RWPE1 (cell line): ENCODE measurements at regions not wholly inside any gene's neighbourhood (a gene's known extent, or its start where the extent isn't known, plus 50 kb on each side); places are given as distances from the start of the nearest gene placed in this dataset.

ENCODE experiments used
- CTCF ChIA-PET: fragments of 350-600 bp; sonication (Branson Sonifier 250); formaldehyde crosslinking; extraction: SDS; loops from one replicate; lab custom pipeline; 2021; lab: Yijun Ruan, JAX
- POLR2A ChIA-PET: fragments of 400-600 bp; formaldehyde crosslinking; extraction: SDS; loops from one replicate; lab custom pipeline; 2020; ENCODE audit warnings: antibody characterized with exemption; ENCODE audit not compliant: low non-redundant PET; lab: Yijun Ruan, JAX
- DNase-seq: peaks from one replicate; pipeline ENCODE4 v3.0.0; 2012; ENCODE audit warnings: low spot score
- H3K27ac ChIP-seq: fragments of 450-650 bp; 2 replicates; pipeline ENCODE4 v1.5.1; 2017
- CTCF ChIP-seq: fragments of 450-650 bp; conservative IDR thresholded peaks from 2 replicates; pipeline ENCODE4 v1.5.1; 2017; ENCODE audit warnings: low read depth, mild to moderate bottlenecking

- POLR2A ChIA-PET = no interaction called here
- DNase-seq = no peak
- CTCF ChIA-PET = interaction anchor here (0.6 kb wide), 1 partner anchor 206 kb away, joined by 3 read pairs; no protein-coding TSS in a partner anchor
- TF ChIP-seq CTCF = no peak
- H3K27ac ChIP-seq = no peak overlapping the region
Measured at GRCh38 chr10:113987156-113987555, 56.5 kb upstream of the ADRB1 start.

GRCh38 chr10:113987805-113988204 is 55.9 kb upstream of the ADRB1 start:
- H3K27ac ChIP-seq = no peak overlapping the region
- peak; percentile 88 for DNase-seq
- TF ChIP-seq CTCF = no peak
- CTCF ChIA-PET = no interaction called here
- POLR2A ChIA-PET = interaction anchor here (0.8 kb wide), 1 partner anchor 75 kb away, joined by 3 read pairs; no protein-coding TSS in a partner anchor

GRCh38 chr10:113988535-113988934 is 55.1 kb upstream of the ADRB1 start:
- no peak for TF ChIP-seq CTCF
- CTCF ChIA-PET = interaction anchor here (0.6 kb wide), 2 partner anchors 83 to 350 kb away, joined by 3 read pairs; no protein-coding TSS in a partner anchor
- H3K27ac ChIP-seq = no peak overlapping the region
- POLR2A ChIA-PET = no interaction called here
- DNase-seq = no peak

GRCh38 chr10:113991091-113991860 is 52.4 kb upstream of the ADRB1 start:
- DNase-seq = no peak
- CTCF ChIA-PET = no interaction called here
- no peak for TF ChIP-seq CTCF

GRCh38 chr10:113992471-113993011 is 51.1 kb upstream of the ADRB1 start:
- ChIA-PET CTCF (interaction anchor here (0.9 kb wide), 1 partner anchor 12 kb away, joined by 3 read pairs; no protein-coding TSS in a partner anchor), POLR2A (no interaction called here)
- no peak for TF ChIP-seq CTCF
- DNase-seq = no peak
- no peak overlapping the region for H3K27ac ChIP-seq

More at GRCh38 chr10:113991091-113991860, 52.4 kb upstream of the ADRB1 start:
- no peak overlapping the region for H3K27ac ChIP-seq
- POLR2A ChIA-PET = no interaction called here

GRCh38 chr10:113993489-113993991 is 50.1 kb upstream of the ADRB1 start:
- DNase-seq = no peak
- CTCF ChIA-PET = interaction anchor here (0.8 kb wide), 1 partner anchor 9 kb away, joined by 3 read pairs; no protein-coding TSS in a partner anchor
- no peak for TF ChIP-seq CTCF
- no peak overlapping the region for H3K27ac ChIP-seq
- POLR2A ChIA-PET = no interaction called here
